BLaER1 treated with 17β-estradiol and CSF1 and Interleukin-3, amounts not matched to agents 10 nM and 100 nM (cell line): ENCODE measurements at regions not wholly inside any gene's neighbourhood (a gene's known extent, or its start where the extent isn't known, plus 50 kb on each side); places are given as distances from the start of the nearest gene placed in this dataset.

Experiments
- H3K27ac ChIP-seq, 11 experiments: shearing (Covaris generic); formaldehyde crosslinking; 2 replicates each; pipeline ENCODE4 v1.8.1; 2022
- H3K27me3 ChIP-seq, 11 experiments: shearing (Covaris generic); formaldehyde crosslinking; 2 replicates each; pipeline ENCODE4 v1.8.1; 2022
- H3K36me3 ChIP-seq, 11 experiments: shearing (Covaris generic); formaldehyde crosslinking; 2 replicates each; pipeline ENCODE4 v1.8.1; 2022
- H3K4me1 ChIP-seq, 10 experiments: shearing (Covaris generic); formaldehyde crosslinking; 2 replicates each; pipeline ENCODE4 v1.8.1; 2022
- H3K4me2 ChIP-seq, 11 experiments: shearing (Covaris generic); formaldehyde crosslinking; 2 replicates each; pipeline ENCODE4 v1.8.1; 2022
- H3K4me3 ChIP-seq, 10 experiments: shearing (Covaris generic); formaldehyde crosslinking; 2 replicates each; pipeline ENCODE4 v1.8.1; 2022
- H3K9ac ChIP-seq, 11 experiments: shearing (Covaris generic); formaldehyde crosslinking; 2 replicates each; pipeline ENCODE4 v1.8.1; 2022
- H3K9me3 ChIP-seq, 11 experiments: shearing (Covaris generic); formaldehyde crosslinking; replicated peaks in 1 of 11; 2 replicates each; pipeline ENCODE4 v1.8.1; 2022
- H4K20me1 ChIP-seq, 11 experiments: shearing (Covaris generic); formaldehyde crosslinking; 2 replicates each; pipeline ENCODE4 v1.8.1; 2022
- Cebpa-rat ChIP-seq, 11 experiments: shearing (Covaris generic); IDR thresholded peaks; 2 replicates each; pipeline ENCODE4 v1.8.1; 2022

GRCh38 chr2:126304154-126304553 lies 351.8 kb upstream of the GYPC start:
- Histone ChIP-seq H3K4me1 (peaks cover 0 to 8% (median 4%) of the 10 kb centered on the region in 10 experiments; a peak in 3 of 20 replicates), H3K27me3 (no peaks in the 10 kb centered on the region), H3K27ac (no peak overlapping the region), H4K20me1 (no peaks in the 10 kb centered on the region), H3K9ac (no peak overlapping the region), H3K4me3 (no peak overlapping the region), H3K36me3 (no peaks in the 10 kb centered on the region), H3K4me2 (no peak overlapping the region), H3K9me3 (peaks cover 0 to 5% (median 0%) of the 10 kb centered on the region in 11 experiments; a peak in 1 of 22 replicates)
- TF ChIP-seq Cebpa-rat (IDR thresholded peaks at IDR 0.05) = no peak

- no peak for TF ChIP-seq Cebpa-rat (IDR thresholded peaks at IDR 0.05)
- no peaks in the 10 kb centered on the region for H3K36me3 ChIP-seq
- H3K4me3 ChIP-seq = no peak overlapping the region
- no peak overlapping the region for H3K9ac ChIP-seq
- no peak overlapping the region for H3K27ac ChIP-seq
- H3K4me2 ChIP-seq = no peak overlapping the region
- peaks cover 0 to 5% (median 0%) of the 10 kb centered on the region in 11 experiments; a peak in 1 of 22 replicates for H3K9me3 ChIP-seq
- peaks cover 0 to 8% (median 4%) of the 10 kb centered on the region in 10 experiments; a peak in 3 of 20 replicates for H3K4me1 ChIP-seq
- no peaks in the 10 kb centered on the region for H4K20me1 ChIP-seq
- H3K27me3 ChIP-seq = no peaks in the 10 kb centered on the region
Observed at GRCh38 chr2:126306539-126306938, 349.4 kb upstream of the GYPC start.

- no peak overlapping the region for H3K4me3 ChIP-seq
- H3K9me3 ChIP-seq = peaks cover 0 to 5% (median 0%) of the 10 kb centered on the region in 11 experiments; a peak in 1 of 22 replicates
- no peaks in the 10 kb centered on the region for H3K27me3 ChIP-seq
- no peak overlapping the region for H3K9ac ChIP-seq
- no peak overlapping the region for H3K27ac ChIP-seq
- no peaks in the 10 kb centered on the region for H4K20me1 ChIP-seq
- TF ChIP-seq Cebpa-rat (IDR thresholded peaks at IDR 0.05) = no peak
- no peak overlapping the region; a peak in 1 of 22 replicates for H3K4me2 ChIP-seq
- H3K4me1 ChIP-seq = peaks cover 0 to 8% (median 3%) of the 10 kb centered on the region in 10 experiments; a peak in 3 of 20 replicates
- no peaks in the 10 kb centered on the region for H3K36me3 ChIP-seq
Observed at GRCh38 chr2:126307740-126308139, 348.2 kb upstream of the GYPC start.

GRCh38 chr2:126309185-126309584 lies 346.8 kb upstream of the GYPC start:
- H3K4me2 ChIP-seq = no peak overlapping the region
- no peaks in the 10 kb centered on the region for H3K36me3 ChIP-seq
- H3K9ac ChIP-seq = no peak overlapping the region
- no peaks in the 10 kb centered on the region for H3K27me3 ChIP-seq
- H3K4me3 ChIP-seq = no peak overlapping the region
- H3K9me3 ChIP-seq = peaks cover 0 to 5% (median 0%) of the 10 kb centered on the region in 11 experiments; a peak in 1 of 22 replicates
- H3K27ac ChIP-seq = no peak overlapping the region
- H4K20me1 ChIP-seq = no peaks in the 10 kb centered on the region
- TF ChIP-seq Cebpa-rat (IDR thresholded peaks at IDR 0.05) = no peak
- H3K4me1 ChIP-seq = peaks cover 0 to 8% (median 0%) of the 10 kb centered on the region in 10 experiments; a peak in 2 of 20 replicates

GRCh38 chr2:126312579-126312978 lies 343.4 kb upstream of the GYPC start:
- peaks cover 0 to 8% (median 0%) of the 10 kb centered on the region in 10 experiments; a peak in 2 of 20 replicates for H3K4me1 ChIP-seq
- H3K36me3 ChIP-seq = no peaks in the 10 kb centered on the region
- H3K9ac ChIP-seq = no peak overlapping the region
- peaks cover 0 to 5% (median 0%) of the 10 kb centered on the region in 11 experiments; a peak in 1 of 22 replicates for H3K9me3 ChIP-seq
- no peaks in the 10 kb centered on the region for H3K27me3 ChIP-seq
- H3K4me3 ChIP-seq = no peak overlapping the region
- no peak for TF ChIP-seq Cebpa-rat (IDR thresholded peaks at IDR 0.05)
- H4K20me1 ChIP-seq = no peaks in the 10 kb centered on the region
- H3K27ac ChIP-seq = no peak overlapping the region
- no peak overlapping the region for H3K4me2 ChIP-seq

GRCh38 chr2:126315828-126316227 lies 340.1 kb upstream of the GYPC start:
- Histone ChIP-seq H3K27ac (no peak overlapping the region), H3K9ac (no peak overlapping the region), H3K36me3 (no peaks in the 10 kb centered on the region), H3K4me1 (no peaks in the 10 kb centered on the region), H3K9me3 (no peaks in the 10 kb centered on the region), H4K20me1 (no peaks in the 10 kb centered on the region), H3K4me3 (no peak overlapping the region), H3K4me2 (no peak overlapping the region), H3K27me3 (no peaks in the 10 kb centered on the region)
- no peak for TF ChIP-seq Cebpa-rat (IDR thresholded peaks at IDR 0.05)

- H3K36me3 ChIP-seq = no peaks in the 10 kb centered on the region
- no peak overlapping the region for H3K9ac ChIP-seq
- TF ChIP-seq Cebpa-rat (IDR thresholded peaks at IDR 0.05) = no peak
Observed at GRCh38 chr2:126317790-126318431, 338.0 kb upstream of the GYPC start.

GRCh38 chr2:126322342-126322741 lies 333.6 kb upstream of the GYPC start:
- TF ChIP-seq Cebpa-rat (IDR thresholded peaks at IDR 0.05) = no peak
- Histone ChIP-seq H3K27ac (no peak overlapping the region), H3K9ac (no peak overlapping the region), H3K4me2 (no peak overlapping the region), H3K27me3 (no peaks in the 10 kb centered on the region), H3K36me3 (no peaks in the 10 kb centered on the region), H3K4me3 (no peak overlapping the region), H3K4me1 (no peaks in the 10 kb centered on the region), H3K9me3 (no peaks in the 10 kb centered on the region), H4K20me1 (no peaks in the 10 kb centered on the region)

More at GRCh38 chr2:126317790-126318431, 338.0 kb upstream of the GYPC start:
- no peaks in the 10 kb centered on the region for H4K20me1 ChIP-seq
- H3K4me2 ChIP-seq = no peak overlapping the region
- no peak overlapping the region for H3K27ac ChIP-seq
- H3K27me3 ChIP-seq = no peaks in the 10 kb centered on the region
- H3K4me1 ChIP-seq = no peaks in the 10 kb centered on the region
- H3K9me3 ChIP-seq = no peaks in the 10 kb centered on the region
- H3K4me3 ChIP-seq = no peak overlapping the region

- no peak for TF ChIP-seq Cebpa-rat (IDR thresholded peaks at IDR 0.05)
- Histone ChIP-seq H4K20me1 (no peaks in the 10 kb centered on the region), H3K4me2 (no peak overlapping the region), H3K36me3 (no peaks in the 10 kb centered on the region), H3K27ac (no peak overlapping the region), H3K9ac (no peak overlapping the region), H3K4me1 (no peaks in the 10 kb centered on the region), H3K9me3 (peaks cover 3 to 8% (median 3%) of the 10 kb centered on the region in 11 experiments; a peak in 14 of 22 replicates), H3K27me3 (no peaks in the 10 kb centered on the region), H3K4me3 (no peak overlapping the region)
Observed at GRCh38 chr2:126325202-126325601, 330.8 kb upstream of the GYPC start.

- no peak overlapping the region for H3K9ac ChIP-seq
- H3K27ac ChIP-seq = no peak overlapping the region
- peaks cover 22 to 39% (median 28%) of the 10 kb centered on the region in 11 experiments for H3K9me3 ChIP-seq
- no peak overlapping the region for H3K4me3 ChIP-seq
- no peak for TF ChIP-seq Cebpa-rat (IDR thresholded peaks at IDR 0.05)
- no peaks in the 10 kb centered on the region for H3K36me3 ChIP-seq
- H4K20me1 ChIP-seq = no peaks in the 10 kb centered on the region
- no peaks in the 10 kb centered on the region for H3K27me3 ChIP-seq
- no peaks in the 10 kb centered on the region for H3K4me1 ChIP-seq
- no peak overlapping the region for H3K4me2 ChIP-seq
Observed at GRCh38 chr2:126329173-126329572, 326.8 kb upstream of the GYPC start.
